Osteocyte (in vitro differentiated cells): ENCODE measurements at regions not wholly inside any gene's neighbourhood (a gene's known extent, or its start where the extent isn't known, plus 50 kb on each side); places are given as distances from the start of the nearest gene placed in this dataset.

Source experiments
- DNase-seq: peaks from one replicate; pipeline ENCODE4 v3.0.0; 2021; ENCODE audit warnings: mixed read lengths; ENCODE audit not compliant: unreplicated experiment; ENCODE audit errors: extremely low spot score
- H3K27ac Mint-ChIP-seq: one replicate; pipeline ENCODE4 v1.8.0; 2021; ENCODE audit warnings: mild to moderate bottlenecking, mixed read lengths; ENCODE audit not compliant: unreplicated experiment
- H3K27me3 Mint-ChIP-seq: one replicate; pipeline ENCODE4 v1.8.0; 2021; ENCODE audit warnings: mixed read lengths; ENCODE audit not compliant: unreplicated experiment
- H3K36me3 Mint-ChIP-seq: one replicate; pipeline ENCODE4 v1.8.0; 2021; ENCODE audit warnings: mixed read lengths; ENCODE audit not compliant: unreplicated experiment
- H3K4me1 Mint-ChIP-seq: one replicate; pipeline ENCODE4 v1.8.0; 2021; ENCODE audit warnings: mixed read lengths; ENCODE audit not compliant: unreplicated experiment
- H3K4me3 Mint-ChIP-seq: one replicate; pipeline ENCODE4 v1.8.0; 2021; ENCODE audit warnings: mild to moderate bottlenecking, moderate library complexity, mixed read lengths; ENCODE audit not compliant: unreplicated experiment
- H3K9me3 Mint-ChIP-seq: one replicate; pipeline ENCODE4 v1.8.0; 2021; ENCODE audit warnings: mixed read lengths; ENCODE audit not compliant: unreplicated experiment
- TF ChIP-seq, protein P1 (sequence below): fragments of 200-600 bp; sonication (generic); IDR thresholded peaks from 2 replicates; pipeline ENCODE4 v1.5.0; 2021; ENCODE audit warnings: antibody characterized with exemption, mild to moderate bottlenecking, moderate library complexity

- Mint-ChIP-seq H3K27me3 (peaks cover 6% of the 10 kb centered on the region), H3K36me3 (no peaks in the 10 kb centered on the region), H3K27ac (no peak overlapping the region), H3K4me3 (no peak overlapping the region), H3K9me3 (no peaks in the 10 kb centered on the region), H3K4me1 (no peaks in the 10 kb centered on the region)
- TF ChIP-seq, protein P1, sequence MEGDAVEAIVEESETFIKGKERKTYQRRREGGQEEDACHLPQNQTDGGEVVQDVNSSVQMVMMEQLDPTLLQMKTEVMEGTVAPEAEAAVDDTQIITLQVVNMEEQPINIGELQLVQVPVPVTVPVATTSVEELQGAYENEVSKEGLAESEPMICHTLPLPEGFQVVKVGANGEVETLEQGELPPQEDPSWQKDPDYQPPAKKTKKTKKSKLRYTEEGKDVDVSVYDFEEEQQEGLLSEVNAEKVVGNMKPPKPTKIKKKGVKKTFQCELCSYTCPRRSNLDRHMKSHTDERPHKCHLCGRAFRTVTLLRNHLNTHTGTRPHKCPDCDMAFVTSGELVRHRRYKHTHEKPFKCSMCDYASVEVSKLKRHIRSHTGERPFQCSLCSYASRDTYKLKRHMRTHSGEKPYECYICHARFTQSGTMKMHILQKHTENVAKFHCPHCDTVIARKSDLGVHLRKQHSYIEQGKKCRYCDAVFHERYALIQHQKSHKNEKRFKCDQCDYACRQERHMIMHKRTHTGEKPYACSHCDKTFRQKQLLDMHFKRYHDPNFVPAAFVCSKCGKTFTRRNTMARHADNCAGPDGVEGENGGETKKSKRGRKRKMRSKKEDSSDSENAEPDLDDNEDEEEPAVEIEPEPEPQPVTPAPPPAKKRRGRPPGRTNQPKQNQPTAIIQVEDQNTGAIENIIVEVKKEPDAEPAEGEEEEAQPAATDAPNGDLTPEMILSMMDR = no peak
- DNase-seq = no peak
These were observed 1130.3 kb upstream of the CDH2 start for GRCh38 chr18:29307231-29307630.

- no peaks in the 10 kb centered on the region for H3K36me3 Mint-ChIP-seq
- no peak for DNase-seq
- H3K4me3 Mint-ChIP-seq = no peak overlapping the region
- H3K27ac Mint-ChIP-seq = no peak overlapping the region
- no peaks in the 10 kb centered on the region for H3K4me1 Mint-ChIP-seq
- no peaks in the 10 kb centered on the region for H3K9me3 Mint-ChIP-seq
- peaks cover 6% of the 10 kb centered on the region for H3K27me3 Mint-ChIP-seq
- TF ChIP-seq, protein P1 = no peak
These were observed 1128.6 kb upstream of the CDH2 start for GRCh38 chr18:29305516-29305915.

- TF ChIP-seq, protein P1 = no peak
- H3K27me3 Mint-ChIP-seq = peaks cover 3% of the 10 kb centered on the region
- H3K27ac Mint-ChIP-seq = no peak overlapping the region
- H3K4me3 Mint-ChIP-seq = no peak overlapping the region
- H3K9me3 Mint-ChIP-seq = no peaks in the 10 kb centered on the region
- DNase-seq = no peak
- no peaks in the 10 kb centered on the region for H3K36me3 Mint-ChIP-seq
- H3K4me1 Mint-ChIP-seq = no peaks in the 10 kb centered on the region
These were observed 1124.1 kb upstream of the CDH2 start for GRCh38 chr18:29301048-29301447.

- Mint-ChIP-seq H3K27ac (no peak overlapping the region), H3K9me3 (peaks cover 10% of the 10 kb centered on the region), H3K4me1 (no peaks in the 10 kb centered on the region), H3K36me3 (no peaks in the 10 kb centered on the region), H3K27me3 (no peaks in the 10 kb centered on the region), H3K4me3 (no peak overlapping the region)
- no peak for DNase-seq
- TF ChIP-seq, protein P1 = no peak
These were observed 1108.5 kb upstream of the CDH2 start for GRCh38 chr18:29285471-29285870.

GRCh38 chr18:29271501-29271900 lies 1094.6 kb upstream of the CDH2 start:
- Mint-ChIP-seq H3K27ac (no peak overlapping the region), H3K36me3 (no peaks in the 10 kb centered on the region), H3K4me1 (peaks cover 15% of the 10 kb centered on the region), H3K4me3 (no peak overlapping the region), H3K27me3 (no peaks in the 10 kb centered on the region), H3K9me3 (no peaks in the 10 kb centered on the region)
- TF ChIP-seq, protein P1 = no peak
- no peak for DNase-seq
